Gastroesophageal sphincter (tissue), 3 donors: ENCODE measurements at regions not wholly inside any gene's neighbourhood (a gene's known extent, or its start where the extent isn't known, plus 50 kb on each side); places are given as distances from the start of the nearest gene placed in this dataset.

Source experiments
- EP300 ChIP-seq: sonication (generic); formaldehyde crosslinking; IDR thresholded peaks from one replicate; pipeline ENCODE4 v1.6.1; 2017; ENCODE audit warnings: antibody characterized with exemption, mild to moderate bottlenecking
- POLR2A ChIP-seq, 2 donors: fragments of 450-650 bp; IDR thresholded peaks; one replicate each; pipeline ENCODE4 v1.6.1; 2017; ENCODE audit warnings: antibody characterized with exemption in 2 of 2, mild to moderate bottlenecking in 2 of 2, moderate library complexity in 1 of 2
- POLR2AphosphoS5 ChIP-seq: sonication (generic); formaldehyde crosslinking; IDR thresholded peaks from one replicate; pipeline ENCODE4 v1.6.1; 2017; ENCODE audit warnings: antibody characterized with exemption
- TF ChIP-seq, protein P1 (sequence below), 4 experiments: fragments of 200-600 bp in 2 of 4; fragments of 450-650 bp in 2 of 4; sonication (generic) in 1 of 4; IDR thresholded peaks; one replicate each; pipeline ENCODE4 v1.5.1; 2017 to 2019; ENCODE audit warnings: antibody characterized with exemption in 4 of 4, mild to moderate bottlenecking in 2 of 4, moderate library complexity in 2 of 4

DNA sequence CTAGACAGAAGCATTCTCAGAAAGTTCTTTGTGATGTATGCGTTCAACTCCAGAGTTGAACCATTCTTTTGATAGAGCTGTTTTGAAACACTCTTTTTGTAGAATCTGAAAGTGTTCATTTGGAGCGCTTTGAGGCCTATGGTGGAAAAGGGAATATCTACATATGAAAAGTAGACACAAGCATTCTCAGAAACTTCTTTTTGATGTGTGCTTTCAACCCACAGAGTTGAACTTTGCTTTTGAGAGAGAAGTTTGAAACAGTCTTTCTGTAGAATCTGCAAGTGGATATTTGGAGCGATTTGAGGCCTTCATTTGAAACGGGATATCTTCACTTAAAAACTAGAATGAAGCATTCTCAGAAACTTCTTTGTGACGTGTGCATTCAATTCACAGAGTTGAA is 582.6 kb upstream of the ZNF337 start:
- TF ChIP-seq, protein P1, sequence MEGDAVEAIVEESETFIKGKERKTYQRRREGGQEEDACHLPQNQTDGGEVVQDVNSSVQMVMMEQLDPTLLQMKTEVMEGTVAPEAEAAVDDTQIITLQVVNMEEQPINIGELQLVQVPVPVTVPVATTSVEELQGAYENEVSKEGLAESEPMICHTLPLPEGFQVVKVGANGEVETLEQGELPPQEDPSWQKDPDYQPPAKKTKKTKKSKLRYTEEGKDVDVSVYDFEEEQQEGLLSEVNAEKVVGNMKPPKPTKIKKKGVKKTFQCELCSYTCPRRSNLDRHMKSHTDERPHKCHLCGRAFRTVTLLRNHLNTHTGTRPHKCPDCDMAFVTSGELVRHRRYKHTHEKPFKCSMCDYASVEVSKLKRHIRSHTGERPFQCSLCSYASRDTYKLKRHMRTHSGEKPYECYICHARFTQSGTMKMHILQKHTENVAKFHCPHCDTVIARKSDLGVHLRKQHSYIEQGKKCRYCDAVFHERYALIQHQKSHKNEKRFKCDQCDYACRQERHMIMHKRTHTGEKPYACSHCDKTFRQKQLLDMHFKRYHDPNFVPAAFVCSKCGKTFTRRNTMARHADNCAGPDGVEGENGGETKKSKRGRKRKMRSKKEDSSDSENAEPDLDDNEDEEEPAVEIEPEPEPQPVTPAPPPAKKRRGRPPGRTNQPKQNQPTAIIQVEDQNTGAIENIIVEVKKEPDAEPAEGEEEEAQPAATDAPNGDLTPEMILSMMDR (IDR thresholded peaks at IDR 0.05): no peak
- TF ChIP-seq POLR2AphosphoS5: no peak
- TF ChIP-seq POLR2A (IDR thresholded peaks at IDR 0.05): no peak
- no peak for TF ChIP-seq EP300
